IgD-negative memory B cell (primary cell): ENCODE measurements at regions not wholly inside any gene's neighbourhood (a gene's known extent, or its start where the extent isn't known, plus 50 kb on each side); places are given as distances from the start of the nearest gene placed in this dataset.

Source experiments
- H3K27ac Mint-ChIP-seq, 3 donors: one replicate each; pipeline ENCODE4 v1.8.0; 2020 to 2022; ENCODE audit warnings: mild to moderate bottlenecking in 3 of 3, mixed read lengths in 3 of 3, moderate library complexity in 1 of 3
- H3K27me3 Mint-ChIP-seq: one replicate; pipeline ENCODE4 v1.8.0; 2021; ENCODE audit warnings: mixed read lengths
- H3K36me3 Mint-ChIP-seq: one replicate; pipeline ENCODE4 v1.8.0; 2020; ENCODE audit warnings: mild to moderate bottlenecking, mixed read lengths
- H3K4me1 Mint-ChIP-seq, 3 donors: one replicate each; pipeline ENCODE4 v1.8.0; 2020 to 2022; ENCODE audit warnings: mixed read lengths in 3 of 3, mild to moderate bottlenecking in 1 of 3
- H3K4me3 Mint-ChIP-seq, 4 donors: one replicate each; pipeline ENCODE4 v1.8.0; 2020 to 2022; ENCODE audit warnings: mild to moderate bottlenecking in 4 of 4, mixed read lengths in 4 of 4, moderate library complexity in 3 of 4
- H3K9me3 Mint-ChIP-seq, 3 donors: one replicate each; pipeline ENCODE4 v1.8.0; 2020 to 2021; ENCODE audit warnings: mixed read lengths in 3 of 3, mild to moderate bottlenecking in 1 of 3

GRCh38 chr6:11633741-11634509, 96.4 kb downstream of the TMEM170B start:
- H3K4me1 Mint-ChIP-seq, result no peaks in the 10 kb centered on the region
- peaks cover 11% of the 10 kb centered on the region for H3K27me3 Mint-ChIP-seq
- H3K27ac Mint-ChIP-seq, result no peak overlapping the region
- H3K4me3 Mint-ChIP-seq, result no peak overlapping the region
- no peaks in the 10 kb centered on the region for H3K9me3 Mint-ChIP-seq
- H3K36me3 Mint-ChIP-seq, result peaks cover 2% of the 10 kb centered on the region

DNA sequence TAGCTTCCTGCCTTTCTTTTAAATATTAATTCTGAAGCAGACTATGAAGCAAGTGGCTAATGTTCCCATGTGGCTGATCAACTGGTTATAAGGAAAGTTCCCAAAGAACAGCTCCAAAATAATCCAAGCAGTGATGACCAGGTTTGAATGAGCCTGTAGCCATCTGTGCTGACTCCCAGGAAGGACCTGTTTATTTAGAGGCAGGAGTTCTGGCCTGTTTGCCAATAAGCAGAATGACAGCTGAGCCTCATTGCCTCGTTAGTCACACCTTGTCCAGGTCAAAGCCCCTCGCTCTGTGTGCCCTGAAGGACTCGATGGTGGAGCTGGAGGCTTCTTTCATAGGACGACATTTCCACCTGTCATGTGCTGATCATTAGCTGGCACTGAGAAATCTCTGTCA, 97.4 kb downstream of the TMEM170B start:
- H3K4me1 Mint-ChIP-seq, result no peaks in the 10 kb centered on the region
- no peak overlapping the region for H3K4me3 Mint-ChIP-seq
- H3K9me3 Mint-ChIP-seq, result no peaks in the 10 kb centered on the region
- peaks cover 2% of the 10 kb centered on the region for H3K36me3 Mint-ChIP-seq
- peak overlapping the region in 1 of 3 donors; percentile 36 for H3K27ac Mint-ChIP-seq
- H3K27me3 Mint-ChIP-seq, result peaks cover 5% of the 10 kb centered on the region

DNA sequence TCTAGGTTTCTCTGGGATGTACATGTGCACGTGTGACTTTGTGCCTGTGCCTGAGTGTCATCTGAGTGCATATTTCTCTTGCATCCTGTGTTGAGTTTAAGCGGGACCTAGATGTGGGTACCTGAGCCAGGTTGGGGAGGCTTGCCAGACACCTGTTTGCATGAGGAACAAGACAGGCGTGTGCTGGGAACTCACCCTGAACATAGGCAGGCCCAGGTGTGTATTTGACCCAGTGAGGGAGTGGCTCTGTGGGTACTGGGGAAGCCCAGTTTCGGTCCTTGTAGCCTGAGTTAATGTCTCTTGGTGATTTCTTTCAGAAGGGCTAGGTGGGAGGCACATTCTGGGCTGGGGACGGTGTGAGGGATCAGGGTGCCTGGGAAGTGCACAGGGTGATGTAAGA, 98.6 kb downstream of the TMEM170B start:
- Mint-ChIP-seq H3K27ac (no peak overlapping the region), H3K9me3 (no peaks in the 10 kb centered on the region), H3K4me3 (no peak overlapping the region), H3K36me3 (no peaks in the 10 kb centered on the region), H3K4me1 (no peaks in the 10 kb centered on the region), H3K27me3 (peaks cover 6% of the 10 kb centered on the region)

DNA sequence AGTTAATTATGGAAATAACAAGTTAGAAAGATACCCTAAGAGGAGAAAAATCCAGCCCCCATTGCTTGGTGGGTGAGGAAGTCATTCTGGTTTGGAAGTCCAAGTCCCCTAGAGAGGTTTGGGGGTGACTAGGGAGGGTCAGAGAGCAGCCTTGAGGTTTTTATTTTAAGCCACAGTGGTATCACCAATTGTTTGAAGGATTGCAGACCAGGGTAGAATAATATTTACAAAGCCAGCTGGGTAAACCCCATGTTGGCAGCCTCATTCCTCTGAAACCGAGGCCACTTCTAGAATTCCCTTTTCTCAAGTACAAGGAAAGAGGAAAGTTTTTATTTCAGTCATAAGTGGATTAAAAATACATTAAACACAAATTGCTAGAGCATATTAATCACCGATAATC, 99.7 kb downstream of the TMEM170B start:
- Mint-ChIP-seq H3K4me3 (no peak overlapping the region), H3K36me3 (peaks cover 3% of the 10 kb centered on the region), H3K4me1 (no peaks in the 10 kb centered on the region), H3K27ac (no peak overlapping the region), H3K9me3 (no peaks in the 10 kb centered on the region), H3K27me3 (peaks cover 6% of the 10 kb centered on the region)

GRCh38 chr6:11639376-11640235, 102.1 kb downstream of the TMEM170B start:
- H3K27me3 Mint-ChIP-seq, result peaks cover 7% of the 10 kb centered on the region
- no peaks in the 10 kb centered on the region for H3K4me1 Mint-ChIP-seq
- no peaks in the 10 kb centered on the region for H3K9me3 Mint-ChIP-seq
- H3K27ac Mint-ChIP-seq, result no peak overlapping the region
- peaks cover 3% of the 10 kb centered on the region for H3K36me3 Mint-ChIP-seq
- no peak overlapping the region for H3K4me3 Mint-ChIP-seq

DNA sequence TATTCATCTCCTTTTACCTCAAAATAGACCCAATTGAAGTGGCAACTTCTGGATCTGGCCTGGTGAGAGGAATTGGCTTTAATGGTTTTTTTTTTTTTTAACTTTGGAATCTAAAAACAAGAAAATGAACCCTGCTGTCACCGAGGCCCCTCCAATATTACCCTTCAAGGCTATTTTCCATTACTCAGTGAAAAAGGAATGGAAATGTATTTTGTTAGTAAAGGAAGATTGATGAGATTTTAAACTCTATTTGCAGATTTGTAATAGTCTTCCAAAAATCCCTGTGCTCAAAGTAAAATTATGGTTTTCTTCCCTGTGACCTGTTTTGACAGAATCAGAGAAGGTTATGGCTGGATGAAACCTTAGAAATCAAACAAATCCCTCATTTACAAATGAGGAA, 102.9 kb downstream of the TMEM170B start:
- no peak overlapping the region for H3K27ac Mint-ChIP-seq

GRCh38 chr6:11644071-11644470, 106.5 kb downstream of the TMEM170B start:
- Mint-ChIP-seq H3K4me1 (no peaks in the 10 kb centered on the region), H3K27me3 (peaks cover 4% of the 10 kb centered on the region), H3K27ac (no peak overlapping the region), H3K4me3 (no peak overlapping the region), H3K9me3 (no peaks in the 10 kb centered on the region), H3K36me3 (peaks cover 3% of the 10 kb centered on the region)

More for the DNA sequence above, 102.9 kb downstream of the TMEM170B start:
- H3K4me3 Mint-ChIP-seq, result no peak overlapping the region
- no peaks in the 10 kb centered on the region for H3K4me1 Mint-ChIP-seq
- H3K9me3 Mint-ChIP-seq, result no peaks in the 10 kb centered on the region
- H3K27me3 Mint-ChIP-seq, result peaks cover 7% of the 10 kb centered on the region
- H3K36me3 Mint-ChIP-seq, result peaks cover 3% of the 10 kb centered on the region

GRCh38 chr6:11644601-11645000, 107.1 kb downstream of the TMEM170B start:
- Mint-ChIP-seq H3K4me3 (no peak overlapping the region), H3K27ac (no peak overlapping the region), H3K9me3 (no peaks in the 10 kb centered on the region), H3K27me3 (peaks cover 4% of the 10 kb centered on the region), H3K4me1 (no peaks in the 10 kb centered on the region), H3K36me3 (peaks cover 3% of the 10 kb centered on the region)

GRCh38 chr6:11645016-11645415, 107.5 kb downstream of the TMEM170B start:
- H3K36me3 Mint-ChIP-seq, result peaks cover 3% of the 10 kb centered on the region
- no peaks in the 10 kb centered on the region for H3K4me1 Mint-ChIP-seq
- no peak overlapping the region for H3K4me3 Mint-ChIP-seq
- no peak overlapping the region for H3K27ac Mint-ChIP-seq
- H3K9me3 Mint-ChIP-seq, result no peaks in the 10 kb centered on the region
- peaks cover 4% of the 10 kb centered on the region for H3K27me3 Mint-ChIP-seq

GRCh38 chr6:11648436-11648775, 110.9 kb downstream of the TMEM170B start:
- H3K36me3 Mint-ChIP-seq, result no peaks in the 10 kb centered on the region
- peaks cover 7% of the 10 kb centered on the region for H3K27me3 Mint-ChIP-seq
- H3K4me1 Mint-ChIP-seq, result no peaks in the 10 kb centered on the region
- H3K27ac Mint-ChIP-seq, result no peak overlapping the region
- H3K9me3 Mint-ChIP-seq, result no peaks in the 10 kb centered on the region
- H3K4me3 Mint-ChIP-seq, result no peak overlapping the region

- no peaks in the 10 kb centered on the region for H3K4me1 Mint-ChIP-seq
- no peaks in the 10 kb centered on the region for H3K36me3 Mint-ChIP-seq
- H3K9me3 Mint-ChIP-seq, result no peaks in the 10 kb centered on the region
- H3K27me3 Mint-ChIP-seq, result peaks cover 7% of the 10 kb centered on the region
- H3K4me3 Mint-ChIP-seq, result no peak overlapping the region
- no peak overlapping the region for H3K27ac Mint-ChIP-seq
Observed at GRCh38 chr6:11648889-11649288, 111.3 kb downstream of the TMEM170B start.

DNA sequence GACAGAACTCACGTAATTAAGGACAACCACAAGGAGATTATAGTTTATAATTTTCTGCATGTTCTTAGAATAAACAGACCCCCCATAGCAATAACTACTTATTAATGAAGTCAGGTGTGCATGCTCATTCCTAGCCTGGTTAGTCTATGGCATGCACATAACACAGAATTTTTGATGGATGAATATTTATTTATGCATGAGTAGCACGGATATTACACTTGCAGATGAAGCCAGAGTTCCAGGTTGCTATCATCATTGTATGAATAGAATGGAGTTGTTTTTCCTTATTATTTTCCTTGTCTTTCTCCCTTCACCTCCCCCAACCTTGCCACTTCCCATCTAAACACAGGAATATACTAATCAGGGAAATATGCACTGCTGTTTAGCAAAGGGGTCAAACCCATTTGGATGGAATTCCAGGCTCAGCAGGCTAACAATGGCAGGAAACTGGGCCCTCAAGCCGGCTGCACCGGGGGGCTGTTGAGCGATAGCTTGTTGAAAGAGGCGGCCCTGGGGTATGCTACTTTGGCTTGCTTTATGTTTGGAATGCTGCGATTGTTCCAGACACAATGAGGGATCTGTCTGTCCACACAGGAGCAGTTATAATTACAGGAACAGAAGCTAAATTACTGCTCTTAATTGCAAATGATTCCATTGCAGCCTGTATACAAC, 112.6 kb downstream of the TMEM170B start:
- Mint-ChIP-seq H3K36me3 (no peaks in the 10 kb centered on the region), H3K27ac (no peak overlapping the region), H3K9me3 (no peaks in the 10 kb centered on the region)

DNA sequence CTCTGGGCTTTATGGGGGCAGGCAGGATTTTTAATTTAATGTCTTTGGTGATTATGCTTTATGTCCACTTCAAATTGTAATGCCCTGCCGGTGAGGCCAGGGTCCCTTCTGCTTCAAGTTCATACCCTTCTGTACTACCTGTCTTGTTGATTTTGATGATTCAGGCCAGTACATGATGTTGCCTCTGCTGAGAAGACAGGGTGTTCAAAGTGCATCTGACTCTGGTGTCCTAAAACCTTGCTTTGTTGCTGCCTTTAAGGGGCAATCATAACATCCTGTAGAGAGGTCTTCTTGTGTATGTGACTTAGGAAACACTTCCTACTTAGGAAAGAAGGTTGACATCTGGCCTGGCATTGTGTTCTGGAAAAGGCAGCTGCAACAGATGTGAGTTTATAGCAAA, 113.2 kb downstream of the TMEM170B start:
- H3K4me1 Mint-ChIP-seq, result peaks cover 0 to 2% (median 0%) of the 10 kb centered on the region in 3 donors
- H3K36me3 Mint-ChIP-seq, result no peaks in the 10 kb centered on the region
- H3K27ac Mint-ChIP-seq, result no peak overlapping the region
- no peak overlapping the region for H3K4me3 Mint-ChIP-seq
- peaks cover 18% of the 10 kb centered on the region for H3K27me3 Mint-ChIP-seq
- no peaks in the 10 kb centered on the region for H3K9me3 Mint-ChIP-seq

More for the DNA sequence above, 112.6 kb downstream of the TMEM170B start:
- no peaks in the 10 kb centered on the region for H3K4me1 Mint-ChIP-seq
- H3K4me3 Mint-ChIP-seq, result no peak overlapping the region
- peaks cover 16% of the 10 kb centered on the region for H3K27me3 Mint-ChIP-seq

DNA sequence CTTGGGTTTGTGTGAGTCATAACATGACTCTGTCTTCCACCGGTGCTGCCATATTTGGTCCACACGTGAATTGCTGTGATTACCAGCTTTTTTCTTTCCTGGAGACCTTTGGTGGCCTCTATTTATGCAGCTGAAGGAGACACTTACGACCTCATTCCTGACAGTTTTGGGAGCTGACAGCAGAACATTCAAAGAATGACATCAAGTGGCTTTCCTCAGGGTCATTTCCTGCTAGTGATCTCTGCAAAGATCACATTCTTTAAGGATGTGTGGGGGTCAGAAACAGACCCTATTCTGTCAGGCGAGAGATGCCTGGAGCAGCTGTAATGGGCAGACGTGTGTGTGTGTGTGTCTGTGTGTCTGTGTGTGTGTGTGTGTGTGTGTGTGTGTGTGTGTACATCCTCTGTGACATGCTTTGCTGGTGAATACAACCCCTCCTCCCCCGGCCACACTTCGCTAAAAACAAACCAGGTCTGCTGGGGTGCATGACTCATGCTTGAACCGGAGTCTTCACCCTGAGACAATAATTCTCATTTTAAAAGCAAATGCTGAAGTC, 115.6 kb downstream of the TMEM170B start:
- Mint-ChIP-seq H3K27ac (no peak overlapping the region), H3K4me3 (no peak overlapping the region)

DNA sequence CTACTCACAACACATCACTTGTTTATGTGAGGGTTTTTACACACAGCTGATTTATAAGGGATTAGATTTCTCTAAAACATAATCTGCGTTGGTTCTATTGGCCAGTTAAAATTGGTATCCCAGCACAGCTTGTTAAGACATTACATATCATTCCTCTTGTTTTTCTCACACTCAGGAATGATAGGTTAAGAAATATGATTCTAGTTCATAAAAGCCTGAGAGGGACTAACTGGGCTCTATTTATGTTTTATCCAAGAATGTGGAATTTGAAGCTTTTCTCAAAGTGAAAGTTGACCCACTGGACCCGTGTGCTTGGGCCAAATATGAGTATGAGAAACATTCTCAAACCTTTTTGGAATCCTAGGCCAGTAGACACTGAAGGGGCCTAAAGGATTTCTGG, 117.3 kb downstream of the TMEM170B start:
- Mint-ChIP-seq H3K27me3 (peaks cover 34% of the 10 kb centered on the region), H3K36me3 (no peaks in the 10 kb centered on the region), H3K9me3 (no peaks in the 10 kb centered on the region), H3K4me3 (no peak overlapping the region), H3K27ac (no peak overlapping the region), H3K4me1 (peaks cover 0 to 2% (median 0%) of the 10 kb centered on the region in 3 donors)

More for the DNA sequence above, 115.6 kb downstream of the TMEM170B start:
- Mint-ChIP-seq H3K4me1 (peaks cover 0 to 2% (median 0%) of the 10 kb centered on the region in 3 donors), H3K9me3 (no peaks in the 10 kb centered on the region), H3K27me3 (peaks cover 29% of the 10 kb centered on the region), H3K36me3 (no peaks in the 10 kb centered on the region)
